ENCODE measurements at regions not wholly inside any gene's neighbourhood (a gene's known extent, or its start where the extent isn't known, plus 50 kb on each side); places are given as distances from the start of the nearest gene placed in this dataset.

- H3K9ac ChIP-seq (ENCODE audit: insufficient read depth, low read length), result no peak overlapping the region
- TF ChIP-seq EZH2 (IDR thresholded peaks at IDR 0.05; ENCODE audit: low read length, missing control alignments) (no peak), CTCF (conservative IDR thresholded peaks at IDR 0.05 in 1 of 2, IDR thresholded peaks at IDR 0.05 in 1 of 2; ENCODE audit: low read depth in 1 of 2, low read length in 2 of 2) (no peak)
- no peaks in the 10 kb centered on the region for H3K36me3 ChIP-seq (ENCODE audit: control insufficient read depth, insufficient read depth, low read length)
- H3K4me1 ChIP-seq (ENCODE audit: control insufficient read depth, extremely low read depth, insufficient read depth, low read length), result peaks cover 24% of the 10 kb centered on the region
- H3K27ac ChIP-seq (ENCODE audit: insufficient read depth, low read length), result no peak overlapping the region
- no peak overlapping the region for H3K4me3 ChIP-seq (replicated peaks in 1 of 4; ENCODE audit: control extremely low read depth in 1 of 4, insufficient read depth in 1 of 4, low read depth in 3 of 4, low read length in 4 of 4)
- H4K20me1 ChIP-seq (ENCODE audit: control insufficient read depth, extremely low read depth, insufficient read depth, low read length), result no peaks in the 10 kb centered on the region
- no peaks in the 10 kb centered on the region for H3K79me2 ChIP-seq (ENCODE audit: control insufficient read depth, insufficient read depth, low read length)
- no peaks in the 10 kb centered on the region for H3K9me3 ChIP-seq (ENCODE audit: control insufficient read depth, insufficient read depth, low read depth, low read length)
- H2AFZ ChIP-seq (ENCODE audit: low read length), result no peak overlapping the region
- H3K27me3 ChIP-seq (ENCODE audit: control insufficient read depth, insufficient read depth, low read length), result no peaks in the 10 kb centered on the region
- DNase-seq (ENCODE audit: low read depth in 2 of 2), result no peak
- H3K4me2 ChIP-seq (ENCODE audit: extremely low read depth, insufficient read depth, low read length), result no peak overlapping the region
Measured at GRCh38 chr17:77311371-77311981, 170.7 kb downstream of the SEC14L1 start.

- H3K36me3 ChIP-seq (ENCODE audit: control insufficient read depth, insufficient read depth, low read length), result no peaks in the 10 kb centered on the region
- H3K4me3 ChIP-seq (replicated peaks in 1 of 4; ENCODE audit: control extremely low read depth in 1 of 4, insufficient read depth in 1 of 4, low read depth in 3 of 4, low read length in 4 of 4), result no peak overlapping the region
- DNase-seq (ENCODE audit: low read depth in 2 of 2), result no peak
- no peak overlapping the region for H3K9ac ChIP-seq (ENCODE audit: insufficient read depth, low read length)
- H3K27ac ChIP-seq (ENCODE audit: insufficient read depth, low read length), result no peak overlapping the region
- no peak overlapping the region for H2AFZ ChIP-seq (ENCODE audit: low read length)
- H4K20me1 ChIP-seq (ENCODE audit: control insufficient read depth, extremely low read depth, insufficient read depth, low read length), result no peaks in the 10 kb centered on the region
- no peak overlapping the region for H3K4me2 ChIP-seq (ENCODE audit: extremely low read depth, insufficient read depth, low read length)
- H3K27me3 ChIP-seq (ENCODE audit: control insufficient read depth, insufficient read depth, low read length), result no peaks in the 10 kb centered on the region
- no peaks in the 10 kb centered on the region for H3K79me2 ChIP-seq (ENCODE audit: control insufficient read depth, insufficient read depth, low read length)
- TF ChIP-seq EZH2 (IDR thresholded peaks at IDR 0.05; ENCODE audit: low read length, missing control alignments), result no peak
- no peak for TF ChIP-seq CTCF (conservative IDR thresholded peaks at IDR 0.05 in 1 of 2, IDR thresholded peaks at IDR 0.05 in 1 of 2; ENCODE audit: low read depth in 1 of 2, low read length in 2 of 2)
- peaks cover 24% of the 10 kb centered on the region for H3K4me1 ChIP-seq (ENCODE audit: control insufficient read depth, extremely low read depth, insufficient read depth, low read length)
- H3K9me3 ChIP-seq (ENCODE audit: control insufficient read depth, insufficient read depth, low read depth, low read length), result no peaks in the 10 kb centered on the region
Measured at GRCh38 chr17:77312061-77312701, 171.4 kb downstream of the SEC14L1 start.

- Histone ChIP-seq H3K27me3 (ENCODE audit: control insufficient read depth, insufficient read depth, low read length) (no peaks in the 10 kb centered on the region), H3K4me3 (replicated peaks in 1 of 4; ENCODE audit: control extremely low read depth in 1 of 4, insufficient read depth in 1 of 4, low read depth in 3 of 4, low read length in 4 of 4) (no peak overlapping the region), H3K9me3 (ENCODE audit: control insufficient read depth, insufficient read depth, low read depth, low read length) (no peaks in the 10 kb centered on the region), H3K9ac (ENCODE audit: insufficient read depth, low read length) (no peak overlapping the region), H3K4me1 (ENCODE audit: control insufficient read depth, extremely low read depth, insufficient read depth, low read length) (peaks cover 23% of the 10 kb centered on the region), H3K27ac (ENCODE audit: insufficient read depth, low read length) (no peak overlapping the region), H3K36me3 (ENCODE audit: control insufficient read depth, insufficient read depth, low read length) (no peaks in the 10 kb centered on the region), H3K79me2 (ENCODE audit: control insufficient read depth, insufficient read depth, low read length) (no peaks in the 10 kb centered on the region), H3K4me2 (ENCODE audit: extremely low read depth, insufficient read depth, low read length) (no peak overlapping the region), H4K20me1 (ENCODE audit: control insufficient read depth, extremely low read depth, insufficient read depth, low read length) (no peaks in the 10 kb centered on the region), H2AFZ (ENCODE audit: low read length) (no peak overlapping the region)
- DNase-seq (ENCODE audit: low read depth in 2 of 2), result peak; percentile 89 to 92
- TF ChIP-seq CTCF (conservative IDR thresholded peaks at IDR 0.05 in 1 of 2, IDR thresholded peaks at IDR 0.05 in 1 of 2; ENCODE audit: low read depth in 1 of 2, low read length in 2 of 2) (no peak), EZH2 (IDR thresholded peaks at IDR 0.05; ENCODE audit: low read length, missing control alignments) (no peak)
Measured at GRCh38 chr17:77312786-77313599, 172.2 kb downstream of the SEC14L1 start.
